HG03342 (cell line): ENCODE measurements at regions not wholly inside any gene's neighbourhood (a gene's known extent, or its start where the extent isn't known, plus 50 kb on each side); places are given as distances from the start of the nearest gene placed in this dataset.
"Not testable (repeated sequence)": the region's sequence is repeated elsewhere in the genome, so short reads cannot be mapped to it uniquely, and the experiment has no call there.

ENCODE experiments used
- ATAC-seq: cut with Tn5 transposase; IDR thresholded peaks from one replicate; pipeline ENCODE4 v1.9.1; 2021; ENCODE audit warnings: mild to moderate bottlenecking, moderate library complexity; ENCODE audit not compliant: unreplicated experiment

- ATAC-seq = no peak
These were observed 1616.1 kb upstream of the ADGRL3 start for GRCh38 chr4:59583845-59584568.

DNA sequence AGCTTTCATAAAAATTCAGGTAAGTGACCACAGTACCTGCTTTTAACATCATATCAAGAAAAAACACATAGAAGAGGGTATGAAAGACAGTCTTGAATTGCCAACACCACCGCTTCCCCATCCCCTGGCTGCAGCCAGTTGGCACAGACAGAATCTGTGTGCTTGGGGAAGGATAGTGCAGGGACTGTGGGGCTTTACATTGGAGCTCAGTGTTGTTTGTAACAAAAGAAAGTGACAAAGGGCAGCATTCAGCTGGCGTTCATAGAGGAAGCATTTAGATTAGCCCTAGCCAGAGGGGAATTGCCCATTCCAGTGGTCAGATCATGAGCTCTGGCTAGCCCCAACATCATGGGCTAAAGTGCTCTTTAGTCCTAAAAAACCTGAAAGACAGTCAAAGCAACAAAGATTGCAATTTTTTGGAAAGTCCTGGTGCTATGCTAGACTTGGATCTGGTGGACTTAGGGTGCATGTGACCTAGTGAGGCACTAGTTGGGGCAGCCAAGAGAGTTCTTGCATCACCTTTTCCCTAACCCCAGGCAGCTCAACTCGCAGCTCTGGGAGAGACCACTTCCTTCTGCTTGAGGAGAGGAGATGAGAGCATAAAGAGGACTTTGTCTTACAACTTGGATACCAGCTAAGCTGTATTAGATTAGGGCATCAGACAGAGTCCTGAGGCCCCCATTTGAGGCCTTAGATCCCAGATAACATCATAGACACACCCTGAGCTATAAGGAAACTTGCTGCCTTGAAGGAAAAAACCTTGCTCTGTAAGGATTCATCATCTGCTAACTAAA is 1602.4 kb upstream of the ADGRL3 start:
- ATAC-seq = no peak

- no peak for ATAC-seq
These were observed 1601.9 kb upstream of the ADGRL3 start for GRCh38 chr4:59598330-59598618.

GRCh38 chr4:59608466-59608865 is 1591.7 kb upstream of the ADGRL3 start:
- ATAC-seq = no peak

DNA sequence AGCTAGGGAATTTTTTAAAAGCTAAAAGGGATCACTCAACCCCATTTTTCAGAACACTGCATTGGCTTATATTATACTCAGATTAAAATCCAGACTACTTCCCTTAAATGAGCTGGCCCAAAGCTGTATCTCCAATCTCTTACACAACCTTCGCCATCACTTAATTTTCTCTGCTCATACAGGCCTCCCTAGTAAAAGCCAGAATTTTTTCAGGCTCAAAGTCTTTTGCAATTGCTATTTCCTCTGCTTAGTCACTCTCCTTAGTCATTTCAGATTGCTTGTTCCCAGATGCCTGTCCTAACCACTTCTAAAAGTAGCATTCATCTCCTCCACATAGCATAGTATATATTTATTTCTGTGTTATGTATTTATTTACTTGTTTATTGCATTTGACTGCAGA is 1587.9 kb upstream of the ADGRL3 start:
- no peak for ATAC-seq

DNA sequence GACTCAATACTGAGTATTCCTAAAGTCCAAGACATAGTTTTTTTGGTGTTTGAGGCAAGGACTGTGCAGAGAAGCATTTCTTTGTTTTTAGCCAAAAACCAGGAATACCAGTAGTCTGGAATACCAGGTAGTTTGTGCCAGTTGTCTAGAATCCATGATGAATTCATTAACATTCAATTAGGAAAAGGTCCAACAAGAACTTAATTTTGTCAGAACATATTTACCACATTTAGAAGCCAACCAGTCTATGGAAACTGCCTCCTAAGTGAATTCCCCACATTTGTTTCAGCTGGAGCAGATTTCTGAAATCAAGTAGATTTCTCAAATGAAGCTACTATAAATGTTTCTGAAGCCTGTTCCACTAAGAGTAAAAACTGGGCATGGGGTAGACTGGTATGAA is 1584.8 kb upstream of the ADGRL3 start:
- ATAC-seq = no peak

DNA sequence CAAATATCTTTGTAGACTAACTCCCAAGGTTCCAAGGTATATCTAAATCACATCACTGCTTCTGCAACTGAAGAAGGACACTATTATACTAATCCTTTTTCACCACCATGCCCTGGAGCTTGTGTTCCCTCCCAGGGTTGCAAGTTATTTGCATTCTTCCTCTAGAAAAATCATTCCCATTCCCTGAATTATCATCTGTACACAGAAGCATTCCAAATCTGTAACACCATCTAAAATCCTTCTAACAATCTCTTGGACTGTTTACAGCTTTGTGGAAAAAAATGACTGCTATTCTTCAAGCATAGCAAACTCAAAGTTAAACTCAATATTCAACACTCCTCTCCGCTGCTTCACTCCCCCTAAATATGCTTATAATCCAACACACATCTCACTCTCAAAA is 1570.8 kb upstream of the ADGRL3 start:
- no peak for ATAC-seq

- no peak for ATAC-seq
These were observed 1569.9 kb upstream of the ADGRL3 start for GRCh38 chr4:59630235-59630634.

- ATAC-seq = no peak
These were observed 1569.2 kb upstream of the ADGRL3 start for GRCh38 chr4:59630922-59631321.

DNA sequence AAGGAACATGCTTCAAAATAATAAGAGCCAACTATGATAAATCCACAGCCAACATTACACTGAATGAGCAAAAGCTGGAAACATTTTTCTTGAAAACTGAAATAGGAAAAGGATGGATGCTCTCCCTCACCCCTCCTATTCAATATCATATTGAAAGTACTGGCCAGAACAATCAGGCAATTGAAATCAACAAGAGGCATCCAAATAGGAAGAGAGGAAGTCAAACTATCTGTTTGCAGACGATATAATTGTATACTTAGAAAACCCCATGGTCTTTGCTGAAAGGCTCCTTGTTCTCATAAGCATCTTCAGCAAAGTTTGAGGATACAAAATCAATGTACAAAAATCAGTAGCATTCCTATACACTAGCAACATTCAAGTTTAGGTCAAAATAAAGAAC is 1562.5 kb upstream of the ADGRL3 start:
- ATAC-seq = no peak

DNA sequence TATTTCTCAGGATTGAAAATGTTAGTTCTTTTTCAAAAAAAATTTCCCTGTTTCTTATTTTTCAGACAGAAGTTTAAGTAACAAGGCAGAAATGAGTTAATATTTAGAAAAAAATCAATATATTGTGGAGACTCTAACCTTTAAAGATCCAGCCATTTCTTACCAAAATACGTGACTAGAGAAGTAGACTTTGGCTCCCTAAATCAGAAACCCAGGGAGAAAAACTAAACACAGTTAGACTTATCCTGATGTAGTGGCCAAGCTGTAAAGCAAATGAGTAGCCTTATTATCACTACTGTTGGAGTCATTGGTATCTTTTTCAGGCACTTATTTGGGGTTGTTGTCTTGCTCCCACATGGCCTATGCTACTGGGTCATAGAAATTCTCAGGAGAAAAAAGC is 1556.4 kb upstream of the ADGRL3 start:
- no peak for ATAC-seq

DNA sequence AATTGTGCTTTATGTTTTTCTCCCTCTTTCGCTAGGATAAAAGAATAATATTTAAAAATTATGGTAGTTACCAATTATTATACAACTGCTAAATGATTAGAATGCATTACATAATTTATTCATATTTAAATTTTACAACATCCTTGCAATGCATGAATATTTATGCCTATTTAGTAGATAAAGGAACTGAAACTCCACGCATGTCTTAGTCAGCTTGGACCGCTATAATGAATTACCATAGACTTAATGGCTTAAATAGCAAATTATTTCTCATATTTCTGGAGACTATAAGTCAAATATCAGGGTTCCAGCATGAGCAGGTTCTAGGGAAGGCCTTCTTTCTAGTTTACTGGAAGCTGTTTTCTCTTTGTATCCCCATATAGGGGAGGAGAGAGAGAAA is 1555.4 kb upstream of the ADGRL3 start:
- ATAC-seq = no peak

GRCh38 chr4:59646082-59646481 is 1554.0 kb upstream of the ADGRL3 start:
- ATAC-seq = no peak

GRCh38 chr4:59647011-59647410 is 1553.1 kb upstream of the ADGRL3 start:
- no peak for ATAC-seq

DNA sequence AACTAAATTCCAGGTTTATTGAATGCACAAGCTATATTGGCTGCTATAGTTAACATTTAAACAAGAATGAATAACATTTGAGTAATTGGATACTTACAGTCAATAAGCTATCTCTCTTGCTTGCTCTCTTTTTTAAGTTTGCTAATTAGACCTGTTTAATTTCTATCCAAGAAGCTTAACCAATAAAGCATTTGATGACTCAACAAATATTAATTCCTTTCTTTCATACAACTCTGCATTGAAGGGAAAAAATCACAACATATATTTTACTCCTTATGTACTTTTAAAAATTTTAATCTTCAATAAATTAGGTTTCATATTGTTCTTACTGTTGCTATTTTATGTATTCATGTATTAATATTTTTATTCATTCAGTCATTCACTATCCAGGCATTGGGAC is 1552.6 kb upstream of the ADGRL3 start:
- no peak for ATAC-seq

- ATAC-seq = no peak
These were observed 1549.3 kb upstream of the ADGRL3 start for GRCh38 chr4:59650861-59651260.

DNA sequence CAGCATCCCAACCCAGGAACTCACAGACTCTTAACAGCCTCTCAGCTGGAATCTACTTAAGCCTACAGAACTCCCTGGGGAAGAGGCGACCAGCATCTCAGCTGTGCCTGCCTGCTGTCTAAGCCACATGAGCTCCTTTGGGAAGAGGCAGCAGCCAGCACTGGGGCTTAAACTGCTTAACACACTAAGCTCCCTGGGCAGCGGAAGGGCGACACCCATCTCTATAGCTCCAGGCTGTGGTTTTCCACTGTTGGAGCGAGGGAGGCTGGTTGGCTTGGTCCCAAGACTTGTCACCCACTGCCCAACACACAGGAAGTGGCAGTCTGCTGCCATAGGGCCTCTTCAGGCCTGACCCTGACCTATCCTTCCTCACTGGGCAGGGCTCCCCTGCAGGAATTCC is 1544.1 kb upstream of the ADGRL3 start:
- no peak for ATAC-seq

DNA sequence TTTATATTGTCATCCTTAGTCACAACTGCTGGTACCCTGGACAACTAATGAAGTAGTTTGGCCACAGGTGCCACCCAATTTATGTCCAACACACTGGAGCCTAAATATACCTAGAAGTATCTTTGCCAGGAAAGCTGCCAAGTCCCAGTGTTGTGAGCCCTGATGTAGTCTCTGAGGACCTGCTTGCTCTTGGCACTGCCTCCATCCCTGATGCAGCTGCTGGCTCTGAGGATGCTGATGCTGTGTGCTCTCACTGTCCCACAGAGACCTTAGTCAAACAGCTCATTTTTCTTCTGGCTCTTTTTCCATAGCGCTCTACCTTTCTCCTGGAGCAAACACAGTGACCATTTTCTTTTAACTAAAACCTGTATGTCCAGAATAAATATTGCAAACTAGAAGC is 1535.4 kb upstream of the ADGRL3 start:
- no peak for ATAC-seq

DNA sequence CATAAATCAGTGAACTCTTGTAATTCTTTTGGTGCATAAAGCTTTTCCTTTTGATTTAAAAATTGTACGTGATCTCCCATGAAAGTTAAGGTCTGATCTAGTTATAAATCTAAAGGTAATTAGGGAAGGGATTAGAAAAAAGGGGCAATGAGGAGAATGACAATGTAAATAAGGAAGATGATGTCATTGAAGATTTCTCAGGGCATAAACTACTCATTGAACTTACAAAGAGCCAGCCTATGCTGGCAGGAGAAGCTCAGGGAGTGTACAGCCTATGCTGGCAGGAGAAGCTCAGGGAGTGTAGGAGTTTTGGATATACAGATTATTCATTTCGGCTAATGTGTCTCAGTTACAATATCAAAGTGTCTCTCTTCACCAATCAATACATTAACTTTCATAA is 1533.5 kb upstream of the ADGRL3 start:
- ATAC-seq = no peak

GRCh38 chr4:59671037-59671436 is 1529.1 kb upstream of the ADGRL3 start:
- ATAC-seq = no peak

DNA sequence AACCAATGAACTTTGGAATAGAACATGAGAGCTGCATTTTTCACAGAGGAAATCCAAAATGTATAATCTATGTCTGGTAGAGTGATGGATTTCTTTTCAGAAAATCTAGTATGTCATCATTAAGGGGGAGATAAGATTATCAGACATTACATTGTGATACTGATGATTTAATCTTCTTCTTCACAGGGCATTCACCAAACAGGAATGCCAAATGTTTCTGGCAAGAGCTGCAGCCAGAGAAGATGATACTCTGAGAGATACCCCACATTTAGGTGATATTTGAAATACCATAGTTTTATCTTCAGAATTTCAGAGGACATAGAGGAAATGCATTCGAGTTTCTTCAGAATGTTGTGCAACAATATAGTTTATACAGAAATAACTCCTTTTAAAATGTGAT is 1523.7 kb upstream of the ADGRL3 start:
- ATAC-seq = no peak

- ATAC-seq = not testable (repeated sequence)
These were observed 1523.1 kb upstream of the ADGRL3 start for GRCh38 chr4:59676992-59677391.

DNA sequence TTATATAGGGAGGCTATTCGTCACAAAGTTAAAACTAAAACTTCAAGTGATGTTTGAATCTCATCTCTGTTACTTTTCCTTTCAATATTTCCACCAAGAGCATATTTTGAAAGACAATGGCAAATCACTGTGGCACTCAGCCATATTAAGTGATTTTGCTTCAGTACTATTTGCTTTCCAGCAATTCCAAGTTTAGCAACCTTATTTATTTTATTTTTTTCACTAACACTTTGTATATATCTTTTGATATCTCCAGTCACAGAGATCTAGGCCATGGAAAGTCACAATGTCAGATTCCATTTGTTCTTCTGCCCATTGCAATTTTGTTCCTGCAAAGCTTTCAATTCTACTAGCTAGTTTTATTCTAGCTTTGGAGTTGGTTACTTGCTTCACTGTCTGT is 1514.5 kb upstream of the ADGRL3 start:
- ATAC-seq = no peak
